Activated naive CD4-positive, alpha-beta T cell treated with anti-CD3 and anti-CD28 coated beads, Interleukin-2, amount 10 ng/mL, durations not matched to agents 7 days and 5 days (primary cell): ENCODE measurements at regions not wholly inside any gene's neighbourhood (a gene's known extent, or its start where the extent isn't known, plus 50 kb on each side); places are given as distances from the start of the nearest gene placed in this dataset.

Experiments
- CTCF ChIA-PET: fragments of 350-600 bp; sonication (Branson Sonifier 250); formaldehyde crosslinking; loops from one replicate; lab custom pipeline; 2021; ENCODE audit warnings: antibody characterized with exemption; lab: Charles Lee
- DNase-seq: peaks from one replicate; pipeline ENCODE4 v3.0.0-alpha.2; 2020
- H3K27ac Mint-ChIP-seq: one replicate; pipeline ENCODE4 v1.8.0; 2021; ENCODE audit warnings: mild to moderate bottlenecking, moderate library complexity, mixed read lengths
- H3K27me3 Mint-ChIP-seq: one replicate; pipeline ENCODE4 v1.8.0; 2021; ENCODE audit warnings: mild to moderate bottlenecking, mixed read lengths
- H3K36me3 Mint-ChIP-seq: one replicate; pipeline ENCODE4 v1.8.0; 2021; ENCODE audit warnings: mixed read lengths
- H3K4me1 Mint-ChIP-seq: one replicate; pipeline ENCODE4 v1.8.0; 2021; ENCODE audit warnings: mixed read lengths
- H3K4me3 Mint-ChIP-seq: one replicate; pipeline ENCODE4 v1.8.0; 2021; ENCODE audit warnings: mild to moderate bottlenecking, moderate library complexity, mixed read lengths
- H3K9me3 Mint-ChIP-seq: one replicate; pipeline ENCODE4 v1.8.0; 2021; ENCODE audit warnings: mixed read lengths

- CTCF ChIA-PET, result no interaction called here
- peaks cover 10% of the 10 kb centered on the region for H3K9me3 Mint-ChIP-seq
- DNase-seq, result no peak
- H3K27me3 Mint-ChIP-seq, result no peaks in the 10 kb centered on the region
- H3K4me1 Mint-ChIP-seq, result no peaks in the 10 kb centered on the region
- H3K4me3 Mint-ChIP-seq, result no peak overlapping the region
- no peak overlapping the region for H3K27ac Mint-ChIP-seq
- H3K36me3 Mint-ChIP-seq, result peaks cover 6% of the 10 kb centered on the region
These were observed 339.7 kb upstream of the B3GALT2 start for GRCh38 chr1:193525917-193526710.

DNA sequence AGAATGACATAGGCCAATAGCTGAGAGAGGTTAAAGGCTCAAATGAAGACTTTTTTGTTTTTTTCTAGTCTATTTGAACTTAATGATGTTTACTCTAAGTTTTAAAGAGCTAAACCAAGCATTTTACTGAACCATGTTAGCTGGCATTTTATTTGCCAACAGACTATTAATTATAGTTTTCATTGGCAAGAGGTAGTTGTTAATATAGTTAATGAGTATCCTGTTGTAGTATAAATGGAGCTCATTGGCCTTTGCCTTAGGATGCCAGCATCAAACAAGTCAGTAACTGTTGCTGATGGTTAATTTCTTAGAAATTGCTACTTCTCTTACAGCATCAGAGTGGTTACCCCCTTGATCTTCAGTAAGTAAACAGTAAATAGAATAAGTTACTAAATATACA, 339.0 kb upstream of the B3GALT2 start:
- Mint-ChIP-seq H3K4me1 (no peaks in the 10 kb centered on the region), H3K27ac (no peak overlapping the region), H3K9me3 (peaks cover 5% of the 10 kb centered on the region), H3K4me3 (no peak overlapping the region), H3K27me3 (no peaks in the 10 kb centered on the region), H3K36me3 (no peaks in the 10 kb centered on the region)
- CTCF ChIA-PET, result no interaction called here
- DNase-seq, result no peak

DNA sequence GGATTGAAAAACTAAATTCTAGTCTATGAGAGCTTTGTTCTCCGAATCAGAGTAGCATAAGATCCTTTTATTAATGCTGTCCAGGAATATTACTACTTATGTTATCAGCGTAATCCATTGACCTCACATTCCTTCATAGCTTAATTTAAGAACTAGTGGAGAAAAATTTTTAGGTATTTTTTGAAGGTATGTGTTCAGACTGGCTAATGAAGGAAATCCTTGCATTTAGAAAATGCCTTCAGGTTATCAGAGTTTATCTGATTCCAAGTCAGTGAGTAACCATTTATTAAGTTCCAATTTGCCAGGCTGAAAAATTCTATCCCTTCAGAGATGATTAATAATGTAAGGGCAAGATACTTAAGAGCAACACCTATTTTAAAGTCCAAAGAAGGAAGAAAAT, 338.2 kb upstream of the B3GALT2 start:
- no peaks in the 10 kb centered on the region for H3K27me3 Mint-ChIP-seq
- H3K36me3 Mint-ChIP-seq, result no peaks in the 10 kb centered on the region
- H3K9me3 Mint-ChIP-seq, result peaks cover 6% of the 10 kb centered on the region
- no peak overlapping the region for H3K4me3 Mint-ChIP-seq
- H3K27ac Mint-ChIP-seq, result no peak overlapping the region
- CTCF ChIA-PET, result no interaction called here
- H3K4me1 Mint-ChIP-seq, result no peaks in the 10 kb centered on the region
- no peak for DNase-seq

DNA sequence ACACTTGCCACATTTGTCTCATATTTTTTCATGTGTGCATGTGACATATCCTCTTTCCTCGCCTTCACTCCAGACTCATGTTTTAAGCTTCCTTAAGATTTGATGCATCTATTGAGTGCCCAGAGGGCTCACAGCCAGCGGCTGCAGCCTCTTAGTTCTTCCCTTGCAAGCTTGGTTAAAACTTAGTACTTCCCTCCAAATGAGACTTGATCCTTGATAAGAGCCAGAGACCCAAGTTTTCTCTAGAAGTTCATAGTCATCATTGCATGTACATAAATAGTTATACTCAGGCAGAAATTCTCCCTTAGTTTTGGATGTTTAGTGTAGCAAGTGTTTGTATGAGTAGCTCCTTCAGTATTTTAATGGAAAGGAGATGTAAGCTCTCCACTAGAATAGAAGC, 337.6 kb upstream of the B3GALT2 start:
- CTCF ChIA-PET, result no interaction called here
- H3K36me3 Mint-ChIP-seq, result no peaks in the 10 kb centered on the region
- no peaks in the 10 kb centered on the region for H3K4me1 Mint-ChIP-seq
- H3K9me3 Mint-ChIP-seq, result peaks cover 6% of the 10 kb centered on the region
- no peak overlapping the region for H3K4me3 Mint-ChIP-seq
- H3K27ac Mint-ChIP-seq, result no peak overlapping the region
- no peaks in the 10 kb centered on the region for H3K27me3 Mint-ChIP-seq
- no peak for DNase-seq

DNA sequence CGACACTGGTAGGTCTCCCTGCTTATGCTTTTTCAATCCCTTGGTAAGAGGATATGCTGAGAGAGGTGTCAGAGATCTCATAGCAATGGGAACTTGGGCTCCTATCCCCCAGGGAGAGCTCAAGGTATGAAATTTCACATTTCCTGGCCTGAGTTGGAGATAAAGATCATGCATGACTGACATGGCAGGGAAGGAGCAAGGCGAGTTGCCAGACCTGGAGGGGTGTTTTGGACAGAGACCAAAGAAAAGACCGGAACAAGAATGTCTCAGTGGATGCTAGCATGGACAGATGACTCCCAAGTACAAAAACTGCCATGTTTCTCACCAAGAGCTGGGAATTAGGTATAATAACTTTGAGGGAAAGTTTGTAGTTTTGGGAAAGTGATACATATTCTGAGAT, 334.1 kb upstream of the B3GALT2 start:
- H3K27ac Mint-ChIP-seq, result no peak overlapping the region

GRCh38 chr1:193519922-193520321, 333.5 kb upstream of the B3GALT2 start:
- CTCF ChIA-PET, result no interaction called here
- Mint-ChIP-seq H3K4me3 (no peak overlapping the region), H3K27ac (no peak overlapping the region), H3K4me1 (no peaks in the 10 kb centered on the region), H3K9me3 (peaks cover 2% of the 10 kb centered on the region), H3K27me3 (no peaks in the 10 kb centered on the region), H3K36me3 (no peaks in the 10 kb centered on the region)
- no peak for DNase-seq

More for the DNA sequence above, 334.1 kb upstream of the B3GALT2 start:
- Mint-ChIP-seq H3K4me1 (no peaks in the 10 kb centered on the region), H3K4me3 (no peak overlapping the region), H3K36me3 (no peaks in the 10 kb centered on the region), H3K27me3 (no peaks in the 10 kb centered on the region), H3K9me3 (peaks cover 4% of the 10 kb centered on the region)
- CTCF ChIA-PET, result no interaction called here
- DNase-seq, result no peak

- Mint-ChIP-seq H3K9me3 (peaks cover 10% of the 10 kb centered on the region), H3K4me3 (no peak overlapping the region), H3K27ac (no peak overlapping the region), H3K27me3 (no peaks in the 10 kb centered on the region), H3K36me3 (peaks cover 2% of the 10 kb centered on the region), H3K4me1 (no peaks in the 10 kb centered on the region)
- CTCF ChIA-PET, result no interaction called here
- no peak for DNase-seq
These were observed 330.5 kb upstream of the B3GALT2 start for GRCh38 chr1:193516755-193517388.

DNA sequence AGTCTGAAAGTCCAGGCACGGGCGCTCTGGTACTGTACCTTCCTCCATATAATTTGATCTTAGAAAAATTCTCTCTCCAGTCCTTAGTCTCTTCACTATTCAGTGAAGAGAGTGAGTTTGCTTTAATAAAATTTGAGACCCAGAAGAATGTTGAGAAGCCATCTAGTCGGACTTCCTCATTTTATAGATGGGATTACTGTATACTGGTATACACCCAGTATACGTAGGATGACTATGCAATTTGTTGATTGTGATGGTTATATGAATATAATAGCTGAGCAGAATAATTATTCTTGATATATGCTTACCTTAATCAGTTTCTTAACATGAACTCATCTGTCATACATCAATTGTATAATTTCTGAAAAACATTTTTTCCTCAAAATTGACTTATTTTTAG, 328.0 kb upstream of the B3GALT2 start:
- H3K27ac Mint-ChIP-seq, result no peak overlapping the region
- CTCF ChIA-PET, result no interaction called here
- DNase-seq, result no peak

DNA sequence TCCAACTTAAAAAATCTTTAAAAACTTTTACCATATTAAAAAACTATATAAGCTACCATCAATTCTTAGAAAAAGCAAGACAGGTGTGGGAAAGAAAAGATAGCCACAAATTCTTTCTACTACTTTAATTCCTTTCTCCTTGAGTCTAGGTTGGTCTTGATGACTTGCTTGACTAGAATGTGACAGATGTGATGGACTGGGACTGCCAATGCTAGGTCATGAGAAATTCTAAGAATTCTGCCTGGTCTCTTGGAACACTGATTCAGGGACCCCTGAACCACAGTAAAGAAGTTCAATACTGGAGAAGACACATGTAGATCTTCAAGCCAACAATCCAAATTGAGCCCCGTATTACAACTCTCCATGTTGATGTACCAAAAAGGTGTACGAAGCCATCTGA, 326.6 kb upstream of the B3GALT2 start:
- no peaks in the 10 kb centered on the region for H3K27me3 Mint-ChIP-seq
- peaks cover 17% of the 10 kb centered on the region for H3K9me3 Mint-ChIP-seq
- no peaks in the 10 kb centered on the region for H3K4me1 Mint-ChIP-seq
- DNase-seq, result no peak
- no peak overlapping the region for H3K4me3 Mint-ChIP-seq
- CTCF ChIA-PET, result interaction anchor here (1.0 kb wide), 1 partner anchor 45 kb away, joined by 3 read pairs; no protein-coding TSS in a partner anchor
- peaks cover 11% of the 10 kb centered on the region for H3K36me3 Mint-ChIP-seq
- H3K27ac Mint-ChIP-seq, result no peak overlapping the region

More for the DNA sequence above, 328.0 kb upstream of the B3GALT2 start:
- H3K4me1 Mint-ChIP-seq, result no peaks in the 10 kb centered on the region
- H3K4me3 Mint-ChIP-seq, result no peak overlapping the region
- H3K27me3 Mint-ChIP-seq, result no peaks in the 10 kb centered on the region
- peaks cover 11% of the 10 kb centered on the region for H3K36me3 Mint-ChIP-seq
- H3K9me3 Mint-ChIP-seq, result peaks cover 17% of the 10 kb centered on the region

- Mint-ChIP-seq H3K27me3 (no peaks in the 10 kb centered on the region), H3K27ac (no peak overlapping the region), H3K36me3 (peaks cover 6% of the 10 kb centered on the region), H3K9me3 (peaks cover 5% of the 10 kb centered on the region), H3K4me1 (peaks cover 12% of the 10 kb centered on the region), H3K4me3 (no peak overlapping the region)
- no peak for DNase-seq
- CTCF ChIA-PET, result no interaction called here
These were observed 318.5 kb upstream of the B3GALT2 start for GRCh38 chr1:193504920-193505319.

DNA sequence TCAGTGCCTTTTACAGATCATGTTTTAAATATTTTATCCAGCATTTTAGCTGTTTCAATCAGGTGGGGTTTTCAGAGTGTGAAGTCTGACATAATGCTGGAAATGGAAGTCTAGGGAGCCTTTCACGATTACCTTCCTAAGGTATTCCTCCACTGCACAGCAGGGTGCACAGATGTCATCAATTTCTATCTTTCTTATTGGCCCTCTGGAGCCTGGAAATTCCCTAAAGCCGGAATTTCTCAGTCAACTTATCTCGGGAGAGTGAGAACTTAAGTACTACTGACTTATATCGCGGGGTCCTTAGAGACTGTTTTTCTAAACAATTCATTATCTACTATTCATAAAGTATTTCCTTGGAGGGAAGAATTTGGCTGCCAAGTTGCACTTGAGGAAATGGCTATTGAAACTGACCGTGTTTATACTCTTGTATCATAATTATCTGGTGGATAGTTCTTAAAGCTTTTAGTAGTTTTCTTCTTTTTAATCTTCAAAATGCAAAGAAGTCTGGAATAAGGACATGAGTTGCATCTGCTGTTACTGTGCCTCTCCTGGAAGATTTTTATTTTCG, 311.8 kb upstream of the B3GALT2 start:
- Mint-ChIP-seq H3K36me3 (peaks cover 13% of the 10 kb centered on the region), H3K9me3 (peaks cover 9% of the 10 kb centered on the region), H3K27me3 (no peaks in the 10 kb centered on the region), H3K27ac (no peak overlapping the region), H3K4me3 (no peak overlapping the region), H3K4me1 (peaks cover 3% of the 10 kb centered on the region)
- CTCF ChIA-PET, result no interaction called here
- no peak for DNase-seq

GRCh38 chr1:193494368-193494767, 308.0 kb upstream of the B3GALT2 start:
- H3K4me3 Mint-ChIP-seq, result no peak overlapping the region
- no peaks in the 10 kb centered on the region for H3K27me3 Mint-ChIP-seq
- CTCF ChIA-PET, result no interaction called here
- peaks cover 32% of the 10 kb centered on the region for H3K9me3 Mint-ChIP-seq
- DNase-seq, result no peak
- peaks cover 16% of the 10 kb centered on the region for H3K4me1 Mint-ChIP-seq
- peaks cover 25% of the 10 kb centered on the region for H3K36me3 Mint-ChIP-seq
- no peak overlapping the region for H3K27ac Mint-ChIP-seq

- Mint-ChIP-seq H3K4me1 (peaks cover 35% of the 10 kb centered on the region), H3K36me3 (peaks cover 57% of the 10 kb centered on the region), H3K27ac (no peak overlapping the region), H3K27me3 (no peaks in the 10 kb centered on the region), H3K9me3 (peaks cover 58% of the 10 kb centered on the region), H3K4me3 (no peak overlapping the region)
- CTCF ChIA-PET, result no interaction called here
- no peak for DNase-seq
These were observed 302.8 kb upstream of the B3GALT2 start for GRCh38 chr1:193489191-193489590.

DNA sequence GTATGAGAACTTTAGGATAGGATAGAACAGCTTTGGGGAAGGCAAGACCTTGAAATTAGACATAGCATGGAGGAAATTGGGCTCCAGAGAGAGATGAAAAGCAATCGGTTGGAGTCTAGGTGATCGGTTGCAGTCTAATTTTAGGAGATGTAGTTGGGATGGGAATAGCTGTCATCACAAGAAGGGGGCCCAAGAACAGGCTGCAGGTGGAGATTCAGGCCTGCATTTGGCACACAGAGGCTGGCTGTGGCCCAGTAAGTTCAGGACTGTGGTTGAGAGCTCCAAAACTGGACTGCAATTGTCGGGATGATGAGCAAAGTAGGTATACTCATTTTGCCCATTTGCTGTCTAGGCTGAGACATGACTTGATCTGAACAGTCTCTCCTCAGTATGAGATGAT, 301.3 kb upstream of the B3GALT2 start:
- H3K27me3 Mint-ChIP-seq, result no peaks in the 10 kb centered on the region
- H3K9me3 Mint-ChIP-seq, result peaks cover 64% of the 10 kb centered on the region
- H3K36me3 Mint-ChIP-seq, result peaks cover 65% of the 10 kb centered on the region
- peaks cover 33% of the 10 kb centered on the region for H3K4me1 Mint-ChIP-seq
- no peak overlapping the region for H3K4me3 Mint-ChIP-seq
- DNase-seq, result no peak
- CTCF ChIA-PET, result no interaction called here
- H3K27ac Mint-ChIP-seq, result no peak overlapping the region
